ENCODE measurements at regions not wholly inside any gene's neighbourhood (a gene's known extent, or its start where the extent isn't known, plus 50 kb on each side); places are given as distances from the start of the nearest gene placed in this dataset.

GRCh38 chr18:28637897-28638296 lies 461.0 kb upstream of the CDH2 start:
- intact Hi-C loops (cut with DNase I) = no loop called here
- DNase-seq = no peak

GRCh38 chr18:28635530-28635929 lies 458.6 kb upstream of the CDH2 start:
- no peak for ATAC-seq (ENCODE audit: poor library complexity)
- intact Hi-C loops (cut with DNase I) = no loop called here
- DNase-seq = no peak

More at GRCh38 chr18:28637897-28638296, 461.0 kb upstream of the CDH2 start:
- no peak for ATAC-seq (ENCODE audit: poor library complexity)

- intact Hi-C loops (cut with DNase I) = no loop called here
- no peak for ATAC-seq (ENCODE audit: poor library complexity)
- no peak for DNase-seq
These were observed 449.8 kb upstream of the CDH2 start for GRCh38 chr18:28626756-28627155.

- ATAC-seq (ENCODE audit: poor library complexity) = no peak
- intact Hi-C loops (cut with DNase I) = no loop called here
- DNase-seq = no peak
These were observed 431.1 kb upstream of the CDH2 start for GRCh38 chr18:28607991-28608390.

GRCh38 chr18:28606686-28607085 lies 429.8 kb upstream of the CDH2 start:
- DNase-seq (no peak), ATAC-seq (ENCODE audit: poor library complexity) (no peak)
- intact Hi-C loops (cut with DNase I) = no loop called here

DNA sequence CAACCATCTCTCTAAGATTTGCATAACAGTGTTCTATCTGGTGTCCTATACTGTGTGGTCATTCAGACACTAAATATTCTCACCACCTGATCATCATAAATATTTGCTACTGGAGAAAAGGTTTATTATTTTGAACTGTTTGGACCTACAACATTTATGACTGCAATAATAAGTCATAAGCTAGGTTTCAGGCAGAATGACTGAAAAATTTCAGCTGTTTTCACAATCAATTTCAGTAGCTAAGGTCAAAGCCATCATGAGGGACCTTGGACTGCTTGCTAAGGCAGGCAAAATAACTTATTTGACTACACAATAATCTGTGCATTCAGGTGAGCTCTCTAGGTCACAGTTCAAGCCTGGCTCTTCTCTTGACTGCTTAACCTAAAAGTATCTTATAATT lies 425.5 kb upstream of the CDH2 start:
- intact Hi-C loops (cut with DNase I) = no loop called here
- DNase-seq = no peak

DNA sequence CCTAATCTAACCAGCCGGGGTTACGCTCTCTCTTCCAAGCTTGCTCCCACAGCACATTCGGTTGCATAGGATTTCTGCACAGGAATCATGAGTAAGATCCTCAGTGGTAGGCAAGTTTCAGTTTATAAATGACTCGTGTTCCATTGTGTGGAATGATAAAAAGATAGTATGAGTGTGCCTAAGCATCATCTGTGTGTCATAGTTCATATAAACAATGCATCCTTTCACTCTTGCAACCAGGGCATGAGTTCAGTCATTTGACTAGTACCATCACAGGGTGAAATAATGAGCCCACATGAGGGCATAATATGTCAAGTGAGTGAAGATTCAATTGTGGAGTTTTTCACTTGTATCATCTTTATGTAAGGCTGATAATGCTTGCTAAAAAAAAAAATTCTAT lies 417.1 kb upstream of the CDH2 start:
- intact Hi-C loops (cut with DNase I) = no loop called here
- DNase-seq = no peak
- ATAC-seq (ENCODE audit: poor library complexity) = no peak

More for the DNA sequence above, 425.5 kb upstream of the CDH2 start:
- no peak for ATAC-seq (ENCODE audit: poor library complexity)

- DNase-seq = no peak
- no peak for ATAC-seq (ENCODE audit: poor library complexity)
- intact Hi-C loops (cut with DNase I) = no loop called here
These were observed 412.1 kb upstream of the CDH2 start for GRCh38 chr18:28588884-28589549.

GRCh38 chr18:28584731-28585130 lies 407.8 kb upstream of the CDH2 start:
- no peak for ATAC-seq (ENCODE audit: poor library complexity)
- intact Hi-C loops (cut with DNase I) = no loop called here
- DNase-seq = no peak

GRCh38 chr18:28582724-28583123 lies 405.8 kb upstream of the CDH2 start:
- intact Hi-C loops (cut with DNase I) = no loop called here
- DNase-seq (no peak), ATAC-seq (ENCODE audit: poor library complexity) (no peak)

GRCh38 chr18:28581521-28582071 lies 404.7 kb upstream of the CDH2 start:
- no peak for DNase-seq
- ATAC-seq (ENCODE audit: poor library complexity) = no peak
- intact Hi-C loops (cut with DNase I) = no loop called here

DNA sequence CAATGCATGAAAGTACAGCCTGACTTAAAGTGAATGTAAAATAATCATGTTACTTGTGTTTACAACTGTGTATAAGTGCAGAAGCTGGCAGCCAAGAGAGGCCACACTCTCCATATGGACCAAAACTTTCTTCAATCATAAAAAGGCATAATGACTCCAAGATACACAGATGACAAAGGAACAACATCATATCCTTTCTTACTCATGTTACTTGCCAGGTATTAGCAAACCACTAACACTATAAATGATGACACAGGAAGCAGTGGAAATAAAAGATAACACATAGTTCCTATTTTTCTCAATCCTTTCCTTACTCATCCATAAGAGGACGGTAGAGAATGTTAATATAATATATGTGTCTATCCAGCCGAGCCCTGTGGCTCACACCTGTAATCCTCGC lies 400.0 kb upstream of the CDH2 start:
- DNase-seq (no peak), ATAC-seq (ENCODE audit: poor library complexity) (no peak)
- intact Hi-C loops (cut with DNase I) = no loop called here

DNA sequence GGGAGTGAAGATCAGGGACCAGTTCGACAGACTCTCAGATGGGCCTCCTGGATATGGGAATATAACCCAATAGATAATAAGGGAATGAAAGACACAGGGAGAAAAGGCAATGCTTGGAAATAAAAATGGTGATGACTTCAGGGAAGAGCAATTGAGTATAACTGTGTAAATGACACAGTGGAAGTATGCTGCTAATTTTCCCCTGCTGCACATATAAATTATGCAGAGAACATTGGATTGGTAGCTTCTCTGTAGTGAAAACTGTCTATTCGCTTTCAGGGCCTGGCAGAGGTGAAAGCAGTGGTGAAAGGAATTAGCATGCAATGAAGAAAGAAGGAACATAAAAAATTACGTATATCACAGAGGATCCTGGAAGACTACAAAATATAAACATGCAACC lies 398.2 kb upstream of the CDH2 start:
- intact Hi-C loops (cut with DNase I) = no loop called here
- ATAC-seq (ENCODE audit: poor library complexity) (no peak), DNase-seq (no peak)

DNA sequence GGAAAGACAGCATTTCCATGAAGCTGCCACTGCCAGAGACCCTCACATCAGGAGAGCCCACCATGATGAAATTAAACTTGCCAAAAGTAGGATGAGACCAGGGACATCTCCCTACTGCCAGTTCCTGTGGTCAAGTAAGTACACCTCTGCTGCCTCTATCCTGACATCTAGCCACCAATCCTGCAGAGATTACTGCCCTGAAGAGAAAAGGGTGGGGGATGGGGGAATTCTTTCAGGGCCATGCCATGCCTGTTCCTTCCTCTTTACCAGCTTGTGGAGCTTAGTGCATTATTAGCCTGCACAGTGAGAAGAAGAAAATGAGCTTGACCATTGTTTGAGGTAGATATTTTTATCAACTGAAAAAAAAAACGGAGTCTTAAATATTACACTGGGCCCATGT lies 397.2 kb upstream of the CDH2 start:
- intact Hi-C loops (cut with DNase I) = no loop called here
- DNase-seq = no peak
- no peak for ATAC-seq (ENCODE audit: poor library complexity)

DNA sequence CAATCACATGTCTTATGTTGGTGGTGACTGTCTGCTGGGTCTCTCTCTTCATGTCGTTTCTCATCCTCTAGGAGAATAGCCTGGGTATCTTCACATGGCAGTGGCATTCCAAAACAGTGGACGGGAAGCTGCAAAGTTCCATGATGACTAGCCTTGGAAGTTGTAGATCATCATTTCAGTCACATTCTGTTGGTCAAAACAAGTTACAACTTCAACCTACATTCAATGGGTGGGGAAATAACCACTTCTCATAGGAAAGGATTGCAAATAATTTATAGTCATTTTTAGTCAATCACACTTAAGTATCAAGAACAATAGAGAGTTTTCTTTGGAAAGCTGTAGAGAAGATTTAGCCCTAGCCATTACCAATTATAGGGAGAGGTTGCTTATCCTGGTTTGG lies 395.0 kb upstream of the CDH2 start:
- no peak for ATAC-seq (ENCODE audit: poor library complexity)
- DNase-seq = no peak
- intact Hi-C loops (cut with DNase I) = no loop called here

DNA sequence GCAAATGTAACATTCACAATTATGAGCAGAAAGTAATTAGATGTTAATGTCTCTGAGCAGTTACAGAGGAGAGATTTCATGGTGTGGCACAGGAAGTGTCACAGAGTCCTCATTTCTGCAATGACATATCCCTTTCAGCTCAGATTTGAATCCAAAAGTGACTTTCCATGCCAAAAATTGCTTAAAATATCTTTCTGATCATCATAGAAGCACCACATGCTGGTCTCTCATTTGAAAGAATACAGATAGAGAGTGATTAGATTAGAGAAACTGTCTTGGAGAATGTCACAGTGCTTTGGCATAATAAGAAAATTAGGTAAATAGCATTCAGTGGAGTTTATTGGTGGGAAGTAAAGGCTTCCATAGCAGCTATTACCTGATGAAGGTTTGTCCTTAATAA lies 383.4 kb upstream of the CDH2 start:
- ATAC-seq (ENCODE audit: poor library complexity) = no peak
- DNase-seq = no peak
- intact Hi-C loops (cut with DNase I) = no loop called here

DNA sequence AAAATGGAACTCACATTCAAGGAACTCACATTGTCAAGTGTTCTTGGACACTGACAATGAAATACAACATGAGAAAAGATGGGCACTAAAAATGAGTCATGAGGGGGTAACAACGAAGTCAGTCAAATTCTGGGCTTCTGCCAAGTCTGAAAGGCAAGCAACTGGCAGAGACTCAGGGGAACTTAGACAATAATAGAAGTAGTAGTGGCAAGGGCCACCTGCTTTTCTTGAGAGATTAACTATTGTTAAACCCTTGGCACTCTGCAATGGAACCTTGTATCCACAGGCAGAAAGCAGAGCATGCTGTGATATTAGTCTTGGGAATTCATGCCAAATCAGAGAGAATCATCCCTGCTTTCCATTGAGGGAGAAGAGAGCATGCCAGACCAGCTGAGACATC lies 382.6 kb upstream of the CDH2 start:
- DNase-seq (no peak), ATAC-seq (ENCODE audit: poor library complexity) (no peak)
- intact Hi-C loops (cut with DNase I) = no loop called here

DNA sequence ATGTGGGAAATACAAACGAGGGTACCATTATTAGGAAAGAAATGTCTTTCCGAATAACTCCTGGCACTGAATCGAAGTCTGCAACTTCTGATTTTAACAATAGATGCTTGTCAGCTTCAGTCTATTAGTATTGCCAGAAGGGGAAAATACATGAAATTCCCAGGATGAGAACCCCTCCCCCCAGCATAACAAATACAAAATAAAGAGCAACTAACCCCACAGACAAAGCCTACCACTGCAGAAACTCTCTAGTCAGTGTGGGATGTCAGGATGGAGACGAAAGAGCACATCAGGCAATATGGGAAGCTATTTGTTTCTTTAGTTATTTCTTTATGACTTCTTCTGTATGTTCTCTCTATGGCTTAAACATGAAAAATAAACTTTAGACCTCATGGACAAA lies 365.0 kb upstream of the CDH2 start:
- intact Hi-C loops (cut with DNase I) = no loop called here
- ATAC-seq (ENCODE audit: poor library complexity) (peak; percentile 11), DNase-seq (no peak)

DNA sequence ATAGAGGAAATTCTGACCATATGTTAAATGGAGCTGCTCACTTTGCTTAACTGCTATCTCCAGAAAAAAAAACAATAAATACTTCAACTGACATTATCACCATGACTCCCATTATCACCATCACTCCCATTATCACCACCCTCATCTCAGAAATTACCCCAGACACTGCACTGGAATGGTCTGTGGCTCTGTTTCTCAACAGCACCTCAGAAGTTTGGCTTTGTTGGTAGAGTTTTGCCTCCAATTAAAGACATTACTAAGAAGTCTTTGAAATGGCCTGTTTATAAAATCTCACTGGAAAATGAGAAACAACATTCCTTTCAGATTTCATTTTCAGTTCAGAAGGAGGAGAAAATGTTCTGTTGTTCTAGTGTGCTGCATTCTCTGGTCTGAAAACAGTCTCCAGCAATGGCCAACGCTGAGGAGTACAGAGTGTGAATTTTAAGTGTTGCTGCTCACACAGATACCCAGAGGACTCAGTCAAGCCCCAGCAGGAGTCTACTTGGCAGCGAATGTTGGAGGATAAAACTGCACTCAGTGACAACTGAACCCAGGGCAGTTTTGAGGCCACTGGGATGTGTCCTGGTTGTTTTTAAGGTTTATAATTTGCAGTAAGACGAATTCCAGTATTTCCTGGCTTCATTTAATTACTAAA lies 364.5 kb upstream of the CDH2 start:
- intact Hi-C loops (cut with DNase I) = no loop called here
- DNase-seq (peak; percentile 37), ATAC-seq (ENCODE audit: poor library complexity) (peak; percentile 94)

GRCh38 chr18:28529644-28530043 lies 352.7 kb upstream of the CDH2 start:
- no peak for ATAC-seq (ENCODE audit: poor library complexity)
- intact Hi-C loops (cut with DNase I) = no loop called here
- no peak for DNase-seq

DNA sequence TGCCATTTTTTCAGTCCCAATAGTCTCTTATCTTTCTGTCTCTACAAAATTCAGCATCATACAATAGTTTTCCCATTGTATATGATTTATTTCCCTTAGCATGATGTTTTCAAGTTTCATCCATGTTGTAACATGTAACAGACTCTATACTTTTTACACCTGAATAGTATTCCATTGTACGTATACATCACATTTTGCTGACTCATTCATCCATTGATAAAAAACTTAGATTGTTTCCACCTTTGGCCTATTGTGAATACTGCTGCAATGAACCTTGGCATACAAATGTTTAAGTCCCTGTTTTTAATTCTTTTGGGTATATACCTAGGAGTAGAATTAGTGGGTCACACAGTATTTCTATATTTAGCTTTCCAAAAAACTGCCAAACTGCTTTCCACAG lies 349.3 kb upstream of the CDH2 start:
- ATAC-seq (ENCODE audit: poor library complexity) (no peak), DNase-seq (no peak)
- intact Hi-C loops (cut with DNase I) = no loop called here

All from Right ventricle myocardium superior (tissue), 1 donor.